Stomach (tissue), 8 donors: ENCODE measurements at regions not wholly inside any gene's neighbourhood (a gene's known extent, or its start where the extent isn't known, plus 50 kb on each side); places are given as distances from the start of the nearest gene placed in this dataset.

Source experiments
- DNase-seq, 2 donors: peaks; one replicate each; pipeline versions ENCODE4 v3.0.0 to v3.0.0-alpha.2; 2013 to 2019
- H3K27ac ChIP-seq, 5 donors: fragments of 200-600 bp in 4 of 5; sonication (generic) in 4 of 5; one replicate each; pipeline ENCODE4 v1.5.1; 2013 to 2019; ENCODE audit warnings: mild to moderate bottlenecking in 1 of 5, moderate library complexity in 1 of 5
- H3K27me3 ChIP-seq, 3 donors: fragments of 200-600 bp; sonication (generic); one replicate each; pipeline ENCODE4 v1.5.1; 2017 to 2019; ENCODE audit warnings: mixed run types in 1 of 3
- H3K36me3 ChIP-seq, 4 donors: fragments of 200-600 bp; sonication (generic); 1 replicate in 3 of 4; 2 replicates in 1 of 4; pipeline ENCODE4 v1.5.1; 2016 to 2019
- H3K4me1 ChIP-seq, 4 donors: fragments of 200-600 bp; sonication (generic); one replicate each; pipeline ENCODE4 v1.5.1; 2016 to 2019
- H3K4me3 ChIP-seq, 4 donors: fragments of 200-600 bp; sonication (generic) in 3 of 4; one replicate each; pipeline ENCODE4 v1.5.1; 2016 to 2019; ENCODE audit warnings: mild to moderate bottlenecking in 1 of 4
- H3K9me3 ChIP-seq, 4 donors: fragments of 200-600 bp; sonication (generic); one replicate each; pipeline ENCODE4 v1.5.1; 2016 to 2019
- CTCF ChIP-seq, 7 experiments: fragments of 450-650 bp in 4 of 7; fragments of 200-600 bp in 3 of 7; sonication (generic) in 3 of 7; IDR thresholded peaks; one replicate each; pipeline ENCODE4 v1.5.1; 2016 to 2019; ENCODE audit warnings: antibody characterized with exemption in 7 of 7, control low read depth in 2 of 7, mild to moderate bottlenecking in 1 of 7
- EP300 ChIP-seq: sonication (generic); formaldehyde crosslinking; IDR thresholded peaks from one replicate; pipeline ENCODE4 v1.6.1; 2017; ENCODE audit warnings: antibody characterized with exemption
- POLR2A ChIP-seq, 4 donors: fragments of 450-650 bp; IDR thresholded peaks; one replicate each; pipeline ENCODE4 v1.6.1; 2016; ENCODE audit warnings: antibody characterized with exemption in 4 of 4, control low read depth in 2 of 4, mild to moderate bottlenecking in 1 of 4, moderate library complexity in 1 of 4
- POLR2AphosphoS5 ChIP-seq, 3 donors: sonication (generic); formaldehyde crosslinking; IDR thresholded peaks; one replicate each; pipeline ENCODE4 v1.6.1; 2016; ENCODE audit warnings: antibody characterized with exemption in 3 of 3
- WGBS, 5 donors: extraction: QIAGEN DNeasy Blood & Tissue Kit in 3 of 5; methylation state at CpG; one replicate each; pipeline versions ENCODE4 v1.1.5 to v1.1.7; 2013 to 2018; 5-methylcytosine and 5-hydroxymethylcytosine counted together
- intact Hi-C: fragments of 100-400 bp; cut with DNase I; formaldehyde crosslinking; loops from one replicate; pipeline ENCODE4 v1.15.1; 2023; ENCODE audit warnings: low total_unique reads
- donor health status: healthy with polysubstance abuse.
- donor health status: Bipolar disorder and iron deficiency.
- donor health status: healthy.

- Histone ChIP-seq H3K27ac (no peak overlapping the region), H3K4me3 (no peak overlapping the region), H3K4me1 (no peaks in the 10 kb centered on the region), H3K27me3 (no peaks in the 10 kb centered on the region), H3K36me3 (peaks cover 0 to 4% (median 2%) of the 10 kb centered on the region in 4 donors), H3K9me3 (no peaks in the 10 kb centered on the region)
- TF ChIP-seq CTCF (IDR thresholded peaks at IDR 0.05): no peak
- TF ChIP-seq EP300: no peak
- TF ChIP-seq POLR2AphosphoS5 (IDR thresholded peaks at IDR 0.05): no peak
- TF ChIP-seq POLR2A (IDR thresholded peaks at IDR 0.05): no peak
- 70 to 75% (median 72%) methylated on average over 8 of the region's 8 CpGs for WGBS, 5 donors
- intact Hi-C loops: no loop called here
- no peak for DNase-seq
These were observed 85.9 kb upstream of the IL12A start for GRCh38 chr3:159902546-159903314.

GRCh38 chr3:159904455-159904854, 84.2 kb upstream of the IL12A start:
- Histone ChIP-seq H3K4me1 (no peaks in the 10 kb centered on the region), H3K4me3 (no peak overlapping the region), H3K9me3 (no peaks in the 10 kb centered on the region), H3K27me3 (no peaks in the 10 kb centered on the region), H3K27ac (no peak overlapping the region), H3K36me3 (no peaks in the 10 kb centered on the region)
- whole genome bisulfite sequencing, 5 donors: 67 to 77% (median 73%) methylated on average over 2 of the region's 2 CpGs
- TF ChIP-seq CTCF (IDR thresholded peaks at IDR 0.05) (no peak), POLR2AphosphoS5 (IDR thresholded peaks at IDR 0.05) (no peak)
- intact Hi-C loops: no loop called here
- no peak for DNase-seq

- 78 to 100% (median 90%) methylated on average over 2 of the region's 2 CpGs for WGBS, 5 donors
These were observed 83.7 kb upstream of the IL12A start for GRCh38 chr3:159904911-159905310.

GRCh38 chr3:159907828-159908227, 80.8 kb upstream of the IL12A start:
- no peaks in the 10 kb centered on the region for H3K36me3 ChIP-seq
- TF ChIP-seq POLR2A (IDR thresholded peaks at IDR 0.05) (no peak), POLR2AphosphoS5 (IDR thresholded peaks at IDR 0.05) (no peak), EP300 (no peak), CTCF (IDR thresholded peaks at IDR 0.05) (no peak)
- H3K4me1 ChIP-seq: peaks cover 0 to 3% (median 0%) of the 10 kb centered on the region in 4 donors
- 58 to 95% (median 76%) methylated on average over 1 of the region's 1 CpG for WGBS, 5 donors
- no peak overlapping the region for H3K27ac ChIP-seq
- intact Hi-C loops: no loop called here
- H3K27me3 ChIP-seq: no peaks in the 10 kb centered on the region
- no peaks in the 10 kb centered on the region for H3K9me3 ChIP-seq
- DNase-seq: no peak
- no peak overlapping the region for H3K4me3 ChIP-seq

More at GRCh38 chr3:159904911-159905310, 83.7 kb upstream of the IL12A start:
- no peak for DNase-seq
- intact Hi-C loops: no loop called here
- no peaks in the 10 kb centered on the region for H3K27me3 ChIP-seq
- no peak overlapping the region for H3K4me3 ChIP-seq
- no peaks in the 10 kb centered on the region for H3K9me3 ChIP-seq
- no peaks in the 10 kb centered on the region for H3K4me1 ChIP-seq
- H3K27ac ChIP-seq: no peak overlapping the region
- TF ChIP-seq POLR2AphosphoS5 (IDR thresholded peaks at IDR 0.05) (no peak), EP300 (no peak), POLR2A (IDR thresholded peaks at IDR 0.05) (no peak), CTCF (IDR thresholded peaks at IDR 0.05) (no peak)
- no peaks in the 10 kb centered on the region for H3K36me3 ChIP-seq
